ENCODE measurements at regions not wholly inside any gene's neighbourhood (a gene's known extent, or its start where the extent isn't known, plus 50 kb on each side); places are given as distances from the start of the nearest gene placed in this dataset.
A peak's percentile ranks its signal among the peaks of the same experiment; 100 is the strongest.
"Not testable (repeated sequence)": the region's sequence is repeated elsewhere in the genome, so short reads cannot be mapped to it uniquely, and the experiment has no call there.

GRCh38 chr13:80029170-80029569 is 311.8 kb downstream of the SPRY2 start:
- no peak for DNase-seq

DNA sequence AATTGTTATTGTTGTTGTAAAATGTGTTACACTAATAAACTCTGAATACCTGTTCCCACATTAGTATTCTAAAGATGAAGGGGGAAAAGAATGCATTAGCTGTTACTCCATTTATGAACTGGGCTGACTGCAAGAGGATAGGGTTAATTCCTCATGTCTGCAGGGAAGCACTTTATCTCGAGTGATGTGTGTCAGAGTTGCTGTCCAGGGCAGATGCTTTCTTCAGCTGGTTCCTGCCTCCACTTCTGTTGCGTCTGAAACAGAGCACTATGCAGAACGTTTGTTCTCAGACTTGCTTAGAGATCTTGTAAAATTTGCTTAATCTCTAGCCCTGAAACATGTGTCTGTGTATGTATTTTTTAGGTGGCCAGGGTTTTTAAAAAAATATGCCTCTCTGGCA is 318.8 kb downstream of the SPRY2 start:
- DNase-seq, result no peak

- no peak for DNase-seq
These were observed 328.7 kb downstream of the SPRY2 start for GRCh38 chr13:80012251-80012650.

DNA sequence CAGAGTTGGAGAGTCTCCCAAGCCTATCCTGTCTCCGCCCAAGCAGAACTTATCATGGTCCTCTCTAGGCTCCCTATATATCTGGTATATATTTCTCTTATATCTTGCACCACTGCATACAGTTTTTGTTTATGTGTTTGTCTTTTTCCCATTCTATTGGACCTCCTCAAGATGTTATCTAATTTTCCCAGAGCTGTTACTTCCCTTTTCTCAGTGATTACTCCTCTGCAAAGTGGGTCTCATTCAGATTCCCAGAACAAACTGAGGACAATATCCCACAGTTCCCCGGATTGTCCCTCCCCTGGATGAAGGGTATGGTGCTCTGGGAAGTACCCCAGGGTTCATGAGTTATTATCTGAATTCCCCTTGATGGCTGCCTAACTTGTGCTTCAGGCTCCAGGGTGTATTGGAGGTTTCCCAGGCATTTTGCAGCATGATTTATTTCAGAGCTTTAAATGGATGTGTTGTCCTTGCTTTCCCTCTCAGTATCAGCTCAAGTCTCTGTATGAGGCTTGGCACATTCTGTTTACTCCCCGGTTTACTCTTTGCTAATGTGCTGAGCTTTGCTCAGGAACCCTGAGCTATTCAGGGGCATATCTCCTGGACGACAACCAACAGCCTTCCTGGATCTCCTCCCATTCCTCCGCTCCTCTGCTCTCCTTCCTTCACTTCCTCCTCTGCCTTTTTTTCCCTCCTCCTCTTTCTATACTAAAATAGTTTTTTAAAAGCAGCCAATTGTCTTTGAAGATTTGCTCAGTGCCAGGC is 329.3 kb downstream of the SPRY2 start:
- no peak for DNase-seq

DNA sequence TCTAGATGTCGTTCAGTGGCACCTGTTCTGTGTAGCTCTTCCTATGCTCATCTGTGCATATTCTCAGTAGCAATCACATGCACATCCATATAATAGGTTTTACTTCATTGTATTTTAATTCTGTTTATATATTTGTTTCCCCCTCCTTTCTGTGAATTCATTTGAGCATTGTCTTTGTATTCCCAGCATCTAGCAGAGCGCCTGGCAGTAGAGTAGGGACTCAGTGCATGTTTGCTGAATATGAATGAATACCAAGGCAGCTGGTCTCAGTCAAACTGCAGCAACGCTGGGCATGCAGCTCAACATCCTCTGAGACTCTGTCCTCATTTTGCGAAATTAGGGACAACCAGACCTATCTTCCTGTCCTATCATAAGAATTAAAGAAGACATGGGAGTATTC is 330.1 kb downstream of the SPRY2 start:
- DNase-seq, result no peak

DNA sequence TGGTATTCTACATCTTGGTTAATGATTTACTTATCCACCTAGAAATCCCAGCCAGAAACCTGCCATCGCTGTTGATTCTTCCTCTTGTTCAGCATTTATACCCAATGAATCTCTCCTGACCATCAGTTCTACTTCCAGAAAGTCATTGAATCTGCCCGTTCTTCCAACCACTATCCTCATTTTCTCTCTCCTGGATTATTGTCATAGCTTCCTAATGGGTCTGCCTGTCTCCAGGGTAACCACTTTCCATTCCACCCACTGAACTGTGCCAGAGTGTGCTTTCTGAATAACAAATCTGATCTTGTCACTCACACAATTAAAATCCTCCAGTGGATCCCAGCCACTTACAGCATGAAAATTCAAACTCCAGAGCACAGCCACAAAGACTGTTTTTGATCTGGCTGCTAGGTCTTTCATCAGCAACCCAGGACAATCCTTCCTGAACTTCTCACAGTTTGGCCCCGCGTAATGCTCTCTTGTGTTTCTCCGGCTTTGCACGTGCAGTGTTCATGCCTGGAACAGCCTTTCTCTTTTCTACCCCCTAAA is 330.6 kb downstream of the SPRY2 start:
- no peak for DNase-seq

DNA sequence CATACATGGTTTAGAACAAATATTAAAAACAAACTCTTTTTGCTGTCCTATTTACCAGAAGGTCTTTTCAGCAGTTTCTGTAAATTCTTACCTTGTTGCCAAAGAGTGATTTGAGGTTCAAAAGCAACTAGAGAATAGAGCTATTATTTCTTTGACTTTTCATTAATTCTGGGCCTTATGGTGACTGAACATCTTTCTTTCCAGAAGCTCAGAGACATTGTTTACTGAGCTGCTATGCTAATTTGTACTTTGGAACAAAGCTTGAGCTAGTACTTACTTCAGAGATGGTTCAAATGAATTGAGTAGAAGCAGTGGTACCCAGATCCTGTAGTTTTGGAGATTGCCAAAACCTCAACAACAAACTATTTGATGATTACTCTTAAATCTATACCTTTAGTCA is 331.2 kb downstream of the SPRY2 start:
- DNase-seq, result no peak

- DNase-seq, result no peak
These were observed 334.0 kb downstream of the SPRY2 start for GRCh38 chr13:80006940-80007339.

DNA sequence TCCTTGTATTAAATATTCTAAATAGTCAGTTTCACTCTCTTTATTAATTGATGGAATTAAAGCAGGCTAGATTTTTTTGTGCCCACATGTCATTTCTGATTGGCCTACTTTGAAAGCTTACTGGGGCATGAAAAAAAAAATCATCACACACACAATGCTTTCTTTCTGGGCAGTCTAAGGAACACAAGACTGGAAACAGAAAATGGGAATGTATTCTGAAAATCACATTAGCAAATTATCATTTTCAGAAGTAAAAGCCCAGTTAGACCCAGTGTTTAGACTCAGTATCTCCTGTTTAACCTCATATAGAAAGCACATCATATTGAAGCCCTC is 339.4 kb downstream of the SPRY2 start:
- no peak for DNase-seq

GRCh38 chr13:80000684-80001509 is 340.0 kb downstream of the SPRY2 start:
- no peak for DNase-seq

- DNase-seq, result no peak
These were observed 341.3 kb downstream of the SPRY2 start for GRCh38 chr13:79999601-80000000.

GRCh38 chr13:79998381-79998880 is 342.5 kb downstream of the SPRY2 start:
- no peak for DNase-seq

DNA sequence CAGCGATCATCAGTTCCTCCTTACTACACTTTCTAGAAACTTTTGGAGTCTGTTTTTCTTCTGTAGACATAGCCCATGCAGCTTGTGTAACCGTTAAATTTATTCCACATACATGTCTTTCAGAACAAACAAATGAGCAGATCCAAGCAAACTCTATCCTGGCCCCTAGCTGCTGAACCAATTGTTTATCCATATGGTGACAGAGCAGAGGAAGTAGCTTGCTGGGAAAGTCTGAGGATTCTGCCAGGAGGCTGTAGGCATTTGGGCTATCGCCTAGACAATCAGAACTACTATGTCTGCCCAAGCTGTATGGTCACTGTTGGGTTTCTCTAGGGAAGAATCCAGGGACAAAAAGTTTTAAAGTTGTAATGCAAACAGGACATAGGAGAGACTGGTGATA is 343.7 kb downstream of the SPRY2 start:
- no peak for DNase-seq

DNA sequence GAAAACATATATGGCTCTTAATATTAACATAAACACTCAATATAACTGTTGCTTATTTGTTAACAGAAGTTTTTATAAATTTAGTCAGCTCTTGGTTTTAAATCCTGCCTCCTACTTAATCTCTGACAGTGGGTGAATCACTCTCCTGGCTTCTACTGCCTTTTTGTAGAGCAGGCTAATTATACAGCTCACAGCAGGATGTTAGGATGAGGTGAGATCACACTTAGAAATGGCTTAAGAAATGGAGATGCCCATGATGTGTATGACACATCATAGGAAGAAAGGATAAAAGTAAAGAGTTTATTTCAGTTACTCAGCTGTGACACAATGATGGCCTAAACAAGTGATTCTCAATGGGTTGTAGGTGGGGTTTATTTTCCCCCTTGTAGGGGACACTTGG is 345.6 kb downstream of the SPRY2 start:
- peak; percentile 11 to 47 for DNase-seq

DNA sequence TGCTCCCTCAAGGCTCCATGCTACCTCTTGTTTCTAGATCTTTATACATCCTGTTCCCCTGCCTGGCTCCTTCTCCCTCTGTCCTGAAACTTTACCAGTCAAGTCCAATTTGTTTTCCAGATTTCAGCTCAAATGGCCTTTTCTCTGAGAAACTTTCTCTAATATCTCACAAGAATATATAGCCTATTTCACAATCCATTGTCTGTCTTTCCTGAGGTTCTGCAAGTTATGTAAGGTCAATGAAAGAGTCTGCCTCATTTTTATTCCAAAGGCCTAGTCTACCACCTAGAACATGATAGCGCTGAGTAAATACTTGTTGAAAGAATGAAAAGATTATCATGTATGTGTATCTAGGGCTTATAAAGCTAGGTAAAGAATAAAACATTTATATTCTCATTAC is 348.8 kb downstream of the SPRY2 start:
- no peak for DNase-seq

- no peak for DNase-seq
These were observed 350.9 kb downstream of the SPRY2 start for GRCh38 chr13:79990048-79990447.

DNA sequence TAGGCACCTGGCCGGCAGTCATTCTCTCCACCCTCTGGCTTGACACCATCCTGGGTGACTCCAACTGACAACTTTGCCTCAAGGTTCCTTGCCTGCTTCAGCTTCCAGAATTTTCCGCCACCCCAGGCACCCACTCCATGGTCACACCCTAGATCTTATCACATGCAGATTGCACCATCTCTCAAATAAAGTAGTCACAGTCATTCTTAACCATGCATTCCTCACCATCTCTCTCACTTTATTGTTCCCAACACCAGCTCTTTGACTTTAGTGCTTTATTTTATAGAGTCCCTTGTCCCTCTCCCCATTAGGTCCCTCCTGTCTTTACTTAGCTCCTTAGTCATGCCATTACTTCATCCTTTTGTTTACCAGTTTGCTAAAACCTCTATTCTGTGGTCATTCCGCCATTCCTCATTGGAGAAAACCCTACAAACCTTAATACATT is 351.7 kb downstream of the SPRY2 start:
- DNase-seq, result no peak

- DNase-seq, result no peak
These were observed 352.4 kb downstream of the SPRY2 start for GRCh38 chr13:79988573-79988972.

GRCh38 chr13:79987761-79988160 is 353.2 kb downstream of the SPRY2 start:
- DNase-seq, result no peak

DNA sequence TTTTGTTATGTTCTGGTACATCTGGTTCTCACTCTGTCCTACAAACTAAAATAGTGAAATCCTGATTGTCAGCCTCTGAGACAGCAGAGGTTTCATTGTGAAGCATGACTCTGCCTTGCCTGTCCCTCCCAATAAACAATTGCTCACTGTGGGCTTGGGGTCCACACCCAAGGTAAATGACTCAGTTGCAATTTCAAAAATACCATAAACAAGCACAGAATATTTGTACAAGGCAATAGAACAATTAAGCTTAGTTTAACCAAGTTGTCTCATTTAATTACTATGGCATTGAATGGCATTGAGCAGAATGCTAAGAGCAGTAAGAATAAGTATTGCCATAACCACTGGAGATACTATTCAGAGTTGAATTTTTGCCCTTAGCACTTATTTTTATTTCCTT is 353.6 kb downstream of the SPRY2 start:
- DNase-seq, result no peak

DNA sequence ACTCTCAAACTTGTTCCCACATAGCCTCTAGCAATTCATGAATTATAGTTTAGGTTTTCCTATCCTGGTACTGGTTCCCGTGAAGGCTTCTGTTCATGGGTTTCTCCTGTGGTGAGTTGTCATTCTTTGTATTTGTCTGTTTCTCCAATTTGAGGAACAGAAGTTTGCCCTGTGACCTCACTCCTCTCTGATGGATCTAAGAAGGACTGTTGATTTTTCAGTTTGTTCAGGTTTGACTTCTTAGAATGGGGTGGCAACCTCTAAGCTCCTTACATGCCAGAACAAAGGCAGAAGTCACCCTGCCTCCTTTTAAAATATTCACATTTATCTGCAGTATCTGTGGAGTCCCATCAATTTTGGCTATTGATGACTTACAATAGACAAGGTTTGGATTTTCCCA is 354.0 kb downstream of the SPRY2 start:
- no peak for DNase-seq

DNA sequence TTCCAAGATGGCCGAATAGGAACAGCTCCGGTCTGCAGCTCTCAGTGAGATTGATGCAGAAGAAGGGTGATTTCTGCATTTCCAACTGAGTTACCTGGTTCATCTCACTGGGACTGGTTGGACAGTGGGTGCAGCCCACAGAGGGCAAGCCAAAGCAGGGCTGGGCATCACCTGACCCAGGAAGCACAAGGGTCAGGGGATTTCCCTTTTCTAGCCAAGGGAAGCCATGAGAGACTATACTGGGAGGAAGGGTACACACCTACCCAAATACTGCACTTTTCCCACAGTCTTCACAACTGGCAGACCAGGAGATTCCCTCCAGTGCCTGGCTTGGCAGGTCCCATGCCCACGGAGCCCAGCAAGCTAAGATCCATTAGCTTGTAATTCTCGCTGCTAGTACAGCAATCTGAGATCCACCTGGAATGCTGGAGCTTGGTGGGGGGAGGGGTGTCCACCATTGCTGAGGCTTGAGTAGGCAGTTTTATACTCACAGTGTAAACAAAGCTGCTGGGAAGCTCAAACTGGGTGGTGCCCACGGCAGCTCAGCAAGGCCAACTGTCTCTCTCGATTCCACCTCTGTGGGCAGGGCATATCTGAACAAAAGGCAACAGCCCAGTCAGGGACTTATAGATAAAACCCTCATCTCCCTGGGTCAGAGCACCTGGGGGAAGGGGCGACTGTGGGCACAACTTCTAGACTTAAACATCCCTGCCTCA is 365.8 kb downstream of the SPRY2 start:
- DNase-seq, result not testable (repeated sequence)

GRCh38 chr13:79973533-79973963 is 367.4 kb downstream of the SPRY2 start:
- peak in 1 of 2 experiments; percentile 12 for DNase-seq
